Fibroblast of peridontal ligament (primary cell): ENCODE measurements at regions not wholly inside any gene's neighbourhood (a gene's known extent, or its start where the extent isn't known, plus 50 kb on each side); places are given as distances from the start of the nearest gene placed in this dataset.
A peak's percentile ranks its signal among the peaks of the same experiment; 100 is the strongest.

ENCODE experiments used
- DNase-seq: peaks from one replicate; pipeline ENCODE4 v3.0.0-alpha.2; 2010; ENCODE audit errors: extremely low read depth

- no peak for DNase-seq
Observed at GRCh38 chr4:108333353-108333942, 164.7 kb upstream of the LEF1 start.

- no peak for DNase-seq
Observed at GRCh38 chr4:108331905-108332632, 163.3 kb upstream of the LEF1 start.

- no peak for DNase-seq
Observed at GRCh38 chr4:108328383-108328732, 159.6 kb upstream of the LEF1 start.

GRCh38 chr4:108327642-108328382 lies 159.1 kb upstream of the LEF1 start:
- DNase-seq = no peak

GRCh38 chr4:108325561-108325960 lies 156.8 kb upstream of the LEF1 start:
- no peak for DNase-seq

- DNase-seq = no peak
Observed at GRCh38 chr4:108324450-108324849, 155.7 kb upstream of the LEF1 start.

GRCh38 chr4:108322497-108322896 lies 153.8 kb upstream of the LEF1 start:
- no peak for DNase-seq

GRCh38 chr4:108320061-108320460 lies 151.3 kb upstream of the LEF1 start:
- no peak for DNase-seq

- DNase-seq = no peak
Observed at GRCh38 chr4:108317377-108317776, 148.6 kb upstream of the LEF1 start.

GRCh38 chr4:108315694-108316093 lies 147.0 kb upstream of the LEF1 start:
- DNase-seq = no peak

- DNase-seq = no peak
Observed at GRCh38 chr4:108314900-108315589, 146.3 kb upstream of the LEF1 start.

- no peak for DNase-seq
Observed at GRCh38 chr4:108313546-108314339, 145.0 kb upstream of the LEF1 start.

GRCh38 chr4:108311313-108311712 lies 142.6 kb upstream of the LEF1 start:
- DNase-seq = no peak

- peak; percentile 14 for DNase-seq
Observed at GRCh38 chr4:108303488-108304177, 134.9 kb upstream of the LEF1 start.

GRCh38 chr4:108301545-108302251 lies 133.0 kb upstream of the LEF1 start:
- no peak for DNase-seq

- DNase-seq = no peak
Observed at GRCh38 chr4:108297605-108298004, 128.9 kb upstream of the LEF1 start.

GRCh38 chr4:108292229-108292628 lies 123.5 kb upstream of the LEF1 start:
- no peak for DNase-seq

GRCh38 chr4:108291137-108291536 lies 122.4 kb upstream of the LEF1 start:
- DNase-seq = no peak

GRCh38 chr4:108287834-108288413 lies 119.2 kb upstream of the LEF1 start:
- no peak for DNase-seq

GRCh38 chr4:108280072-108280471 lies 111.3 kb upstream of the LEF1 start:
- no peak for DNase-seq
